SU-DHL-6 (cell line): ENCODE measurements at regions not wholly inside any gene's neighbourhood (a gene's known extent, or its start where the extent isn't known, plus 50 kb on each side); places are given as distances from the start of the nearest gene placed in this dataset.

ENCODE experiments used
- H2AFZ ChIP-seq: fragments of 200-600 bp; sonication (generic); 2 replicates; pipeline ENCODE4 v1.6.1; 2014; ENCODE audit warnings: low read depth, mild to moderate bottlenecking, moderate library complexity, mixed read lengths, antibody characterized with exemption, low read length; ENCODE audit not compliant: severe bottlenecking
- H3F3A ChIP-seq: fragments of 200-600 bp; shearing (Covaris generic); 2 replicates; pipeline ENCODE4 v1.6.0; 2016; ENCODE audit warnings: antibody characterized with exemption, mild to moderate bottlenecking; ENCODE audit not compliant: insufficient read depth
- H3K27ac ChIP-seq: fragments of 200-600 bp; sonication (generic); 2 replicates; pipeline ENCODE4 v1.5.1; 2016; ENCODE audit warnings: low read depth, mild to moderate bottlenecking, low read length, moderate library complexity, mixed read lengths
- H3K27me3 ChIP-seq: fragments of 200-600 bp; sonication (generic), shearing (Covaris generic); 2 replicates; pipeline ENCODE4 v1.6.0; 2014; ENCODE audit warnings: mild to moderate bottlenecking, low read length
- H3K36me3 ChIP-seq: fragments of 200-600 bp; sonication (generic); 2 replicates; pipeline ENCODE4 v1.6.1; 2014; ENCODE audit warnings: mild to moderate bottlenecking, low read length, mixed read lengths
- H3K4me2 ChIP-seq: fragments of 300-600, 200-600 bp; shearing (Covaris generic), sonication (generic); 2 replicates; pipeline ENCODE4 v1.6.0; 2014; ENCODE audit warnings: low read length, low read depth, mild to moderate bottlenecking; ENCODE audit not compliant: poor library complexity, severe bottlenecking
- H3K4me3 ChIP-seq: fragments of 200-600 bp; sonication (generic); 2 replicates; pipeline ENCODE4 v1.5.1; 2014; ENCODE audit warnings: antibody characterized with exemption, low read length, mild to moderate bottlenecking, mixed read lengths; ENCODE audit not compliant: insufficient read depth, poor library complexity, severe bottlenecking
- H3K79me2 ChIP-seq: fragments of 200-600 bp; sonication (generic); 2 replicates; pipeline ENCODE4 v1.6.1; 2014; ENCODE audit warnings: mild to moderate bottlenecking, low read length, moderate library complexity; ENCODE audit not compliant: insufficient read depth
- H3K9ac ChIP-seq: fragments of 200-600 bp; sonication (generic); 2 replicates; pipeline ENCODE4 v1.7.0; 2014; ENCODE audit warnings: mild to moderate bottlenecking, low read length
- H3K9me2 ChIP-seq: fragments of 200-600 bp; sonication (generic); replicated peaks from 2 replicates; pipeline ENCODE4 v1.6.1; 2014; ENCODE audit warnings: low read length; ENCODE audit not compliant: insufficient read depth
- H3K9me3 ChIP-seq: fragments of 200-600 bp; sonication (generic); 2 replicates; pipeline ENCODE4 v1.6.1; 2014; ENCODE audit warnings: low read length, mixed read lengths; ENCODE audit not compliant: insufficient read depth
- H4K20me1 ChIP-seq: fragments of 200-600 bp; sonication (generic); 2 replicates; pipeline ENCODE4 v1.6.1; 2014; ENCODE audit warnings: low read depth, mild to moderate bottlenecking, antibody characterized with exemption, low read length, moderate library complexity, mixed read lengths
- CTCF ChIP-seq: fragments of 200-600 bp; sonication (generic); IDR thresholded peaks from one replicate; pipeline ENCODE4 v1.5.1; 2017; ENCODE audit warnings: antibody characterized with exemption, mild to moderate bottlenecking, low read length, moderate library complexity; ENCODE audit not compliant: insufficient read depth, poor library complexity, severe bottlenecking
- EZH2phosphoT487 ChIP-seq: fragments of 200-600 bp; sonication (generic), shearing (Covaris generic); conservative IDR thresholded peaks from 2 replicates; pipeline ENCODE4 v1.6.1; 2018; ENCODE audit warnings: mild to moderate bottlenecking, antibody characterized with exemption, low read length, moderate library complexity, mixed read lengths

GRCh38 chr4:35649778-35650177 is 594.5 kb downstream of the ARAP2 start:
- Histone ChIP-seq H3K4me2 (no peak overlapping the region), H3K79me2 (no peaks in the 10 kb centered on the region), H4K20me1 (no peaks in the 10 kb centered on the region), H3K9me3 (no peaks in the 10 kb centered on the region), H3K9me2 (no peaks in the 10 kb centered on the region), H3K4me3 (no peak overlapping the region), H3K27me3 (no peaks in the 10 kb centered on the region), H2AFZ (no peak overlapping the region), H3K36me3 (no peaks in the 10 kb centered on the region), H3F3A (no peaks in the 10 kb centered on the region), H3K27ac (no peak overlapping the region), H3K9ac (no peak overlapping the region)
- no peak for TF ChIP-seq EZH2phosphoT487
- TF ChIP-seq CTCF, result no peak

GRCh38 chr4:35652197-35652596 is 592.1 kb downstream of the ARAP2 start:
- Histone ChIP-seq H3K9me2 (no peaks in the 10 kb centered on the region), H3K36me3 (no peaks in the 10 kb centered on the region), H3K4me3 (no peak overlapping the region), H3K27ac (no peak overlapping the region), H3F3A (no peaks in the 10 kb centered on the region), H3K9me3 (no peaks in the 10 kb centered on the region), H3K4me2 (no peak overlapping the region), H2AFZ (no peak overlapping the region), H3K9ac (no peak overlapping the region), H4K20me1 (no peaks in the 10 kb centered on the region), H3K79me2 (no peaks in the 10 kb centered on the region), H3K27me3 (no peaks in the 10 kb centered on the region)
- TF ChIP-seq EZH2phosphoT487, result no peak
- TF ChIP-seq CTCF, result no peak

- TF ChIP-seq CTCF (no peak), EZH2phosphoT487 (no peak)
- H3K9me2 ChIP-seq, result no peaks in the 10 kb centered on the region
- no peaks in the 10 kb centered on the region for H4K20me1 ChIP-seq
- no peak overlapping the region for H3K27ac ChIP-seq
- no peaks in the 10 kb centered on the region for H3F3A ChIP-seq
- no peak overlapping the region for H2AFZ ChIP-seq
- H3K9me3 ChIP-seq, result no peaks in the 10 kb centered on the region
- no peaks in the 10 kb centered on the region for H3K36me3 ChIP-seq
- no peaks in the 10 kb centered on the region for H3K79me2 ChIP-seq
- no peaks in the 10 kb centered on the region for H3K27me3 ChIP-seq
- H3K9ac ChIP-seq, result no peak overlapping the region
- no peak overlapping the region for H3K4me2 ChIP-seq
- H3K4me3 ChIP-seq, result no peak overlapping the region
Observed at GRCh38 chr4:35653451-35653850, 590.9 kb downstream of the ARAP2 start.

- Histone ChIP-seq H3F3A (no peaks in the 10 kb centered on the region), H3K9me3 (no peaks in the 10 kb centered on the region), H3K9ac (no peak overlapping the region), H3K79me2 (no peaks in the 10 kb centered on the region), H3K36me3 (no peaks in the 10 kb centered on the region), H3K9me2 (no peaks in the 10 kb centered on the region), H3K27ac (no peak overlapping the region), H3K4me2 (no peak overlapping the region), H3K4me3 (no peak overlapping the region), H2AFZ (no peak overlapping the region), H4K20me1 (no peaks in the 10 kb centered on the region), H3K27me3 (no peaks in the 10 kb centered on the region)
- TF ChIP-seq CTCF (no peak), EZH2phosphoT487 (no peak)
Observed at GRCh38 chr4:35673137-35673536, 571.2 kb downstream of the ARAP2 start.
